Dedifferentiated amniotic fluid mesenchymal stem cell (primary cell): ENCODE measurements at regions not wholly inside any gene's neighbourhood (a gene's known extent, or its start where the extent isn't known, plus 50 kb on each side); places are given as distances from the start of the nearest gene placed in this dataset.
"Not testable (repeated sequence)": the region's sequence is repeated elsewhere in the genome, so short reads cannot be mapped to it uniquely, and the experiment has no call there.

Experiments
- DNase-seq: peaks from one replicate; pipeline ENCODE4 v3.0.0-alpha.2; 2016; ENCODE audit errors: extremely low spot score

DNA sequence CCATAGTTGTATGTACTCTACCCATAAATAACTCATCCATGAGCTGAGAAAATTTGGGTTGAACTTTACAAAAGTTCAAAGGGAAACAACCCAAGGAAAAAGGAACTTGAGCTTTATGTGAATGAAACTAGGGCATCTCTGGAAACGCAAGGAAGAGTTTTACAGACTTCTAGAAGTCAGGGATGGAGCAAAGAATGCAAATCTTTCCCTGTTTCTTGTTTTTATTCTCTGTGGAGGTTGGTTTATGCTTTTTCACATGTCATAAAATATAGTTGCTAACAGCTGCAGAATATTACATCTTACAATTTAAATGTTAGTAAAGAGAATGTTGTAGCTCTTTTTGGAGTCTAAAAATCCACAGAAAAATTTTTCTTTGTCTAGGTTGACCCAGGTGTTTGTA is 754.1 kb downstream of the PCDH7 start:
- DNase-seq = no peak

DNA sequence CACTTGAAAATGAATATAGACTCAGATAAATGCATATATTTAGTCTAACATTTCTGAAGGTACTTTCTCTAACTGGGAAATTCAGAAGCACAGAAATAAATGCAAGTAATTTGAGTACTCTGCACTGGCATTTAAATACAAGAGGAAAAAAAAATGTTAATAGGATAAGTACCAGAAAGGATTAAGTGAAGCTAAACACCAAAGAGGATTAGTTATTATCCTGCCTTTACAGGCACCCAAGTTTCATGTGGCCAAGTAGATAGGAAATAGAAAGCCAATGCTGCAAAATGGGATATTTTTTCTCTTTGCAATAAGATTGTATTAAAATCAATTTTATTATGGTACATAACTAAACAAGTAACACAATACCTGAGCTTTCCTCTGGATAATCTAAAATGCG is 762.5 kb downstream of the PCDH7 start:
- DNase-seq = no peak

DNA sequence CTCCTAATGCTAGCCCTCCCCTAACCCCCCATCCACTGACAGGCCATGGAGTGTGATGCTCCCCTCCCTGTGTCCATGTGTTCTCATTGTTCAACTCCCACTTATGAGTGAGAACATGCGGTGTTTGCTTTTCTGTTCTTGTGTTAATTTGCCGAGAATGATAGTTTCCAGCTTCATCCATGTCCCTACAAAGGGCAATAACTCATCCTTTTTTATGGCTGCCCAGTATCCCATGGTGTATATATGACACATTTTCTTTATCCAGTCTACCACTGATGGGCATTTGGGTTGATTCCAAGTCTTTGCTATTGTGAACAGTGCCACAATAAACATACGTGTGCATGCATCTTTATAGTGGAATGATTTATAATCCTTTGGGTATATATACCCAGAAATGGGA is 779.0 kb downstream of the PCDH7 start:
- DNase-seq = not testable (repeated sequence)

DNA sequence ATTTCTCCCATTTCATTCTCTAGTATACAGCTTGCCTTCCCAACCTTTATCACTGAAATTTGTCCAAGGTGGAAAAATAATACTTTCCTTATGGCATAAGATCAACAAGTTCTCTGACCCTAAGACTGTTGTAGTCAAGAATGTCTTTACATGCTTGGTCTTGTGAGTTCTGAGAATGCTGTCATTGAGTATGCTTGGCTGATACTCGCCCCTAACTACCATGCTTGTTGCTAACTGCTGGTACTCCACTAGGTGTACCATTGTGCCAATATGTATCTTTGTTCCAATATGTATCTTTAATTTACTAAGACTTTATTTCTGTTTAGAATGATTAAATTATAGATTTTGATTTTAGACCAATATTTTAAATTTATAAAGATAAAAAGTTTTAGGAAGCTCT is 796.4 kb downstream of the PCDH7 start:
- no peak for DNase-seq

DNA sequence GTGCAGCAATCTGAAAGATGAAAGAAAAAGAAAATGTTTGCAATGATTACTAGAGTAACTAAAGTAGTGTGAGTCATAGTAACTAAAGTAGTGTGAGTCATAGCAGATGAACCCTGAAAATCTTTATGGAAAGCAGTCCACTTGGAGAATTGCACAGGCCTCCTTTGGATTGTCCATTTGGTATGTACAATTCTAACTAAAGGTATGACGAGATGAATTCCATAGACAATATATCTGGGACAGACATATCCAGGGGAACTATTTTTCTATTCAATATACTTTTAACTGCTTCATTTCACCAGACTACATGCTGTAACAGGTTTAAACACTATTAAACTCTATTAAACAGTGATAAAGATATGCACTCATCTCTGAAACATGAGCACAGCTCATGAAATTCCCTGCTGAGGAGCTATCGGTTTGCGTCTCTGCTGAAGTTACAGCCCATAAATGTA is 798.7 kb downstream of the PCDH7 start:
- DNase-seq = peak; percentile 91

DNA sequence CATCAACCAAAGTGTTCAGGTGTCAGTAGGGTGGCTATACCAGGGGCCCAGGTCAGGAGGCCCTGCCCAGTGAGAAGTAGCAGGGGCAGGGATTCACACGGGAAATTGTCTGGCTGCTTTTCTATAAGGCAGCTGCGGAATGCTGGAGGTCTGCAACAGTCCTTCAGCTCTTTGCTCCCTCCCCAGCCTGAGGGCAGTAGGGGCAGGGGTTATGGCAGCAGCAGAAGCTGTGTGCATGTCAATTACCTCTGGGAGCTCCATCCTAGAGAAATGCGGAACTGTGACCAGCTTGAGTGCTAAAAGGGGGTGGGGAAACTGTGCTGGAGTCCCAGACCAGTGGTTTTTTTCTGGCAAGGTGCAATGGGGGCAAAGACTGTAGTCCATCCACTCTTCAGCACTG is 810.4 kb downstream of the PCDH7 start:
- DNase-seq = no peak

DNA sequence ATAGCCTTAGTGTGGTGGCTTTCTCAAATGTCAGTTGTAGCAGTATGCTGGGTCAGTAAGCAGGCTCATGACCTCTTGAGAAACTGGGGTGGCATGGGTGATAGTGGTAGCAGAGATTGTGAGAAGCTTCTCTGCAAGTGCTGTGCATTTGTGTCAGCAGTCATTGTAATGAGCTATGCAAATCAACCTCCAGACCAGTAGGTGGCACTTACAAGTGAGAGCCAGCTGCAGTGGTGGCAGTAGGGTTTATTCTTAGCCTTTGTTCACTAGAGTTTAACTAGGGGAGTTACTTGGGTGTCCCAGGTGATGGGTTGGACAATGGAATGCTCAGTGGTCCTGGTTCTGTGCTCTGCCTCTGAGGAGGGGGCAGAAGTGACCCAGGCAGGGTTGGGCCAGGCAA is 818.7 kb downstream of the PCDH7 start:
- DNase-seq = no peak

DNA sequence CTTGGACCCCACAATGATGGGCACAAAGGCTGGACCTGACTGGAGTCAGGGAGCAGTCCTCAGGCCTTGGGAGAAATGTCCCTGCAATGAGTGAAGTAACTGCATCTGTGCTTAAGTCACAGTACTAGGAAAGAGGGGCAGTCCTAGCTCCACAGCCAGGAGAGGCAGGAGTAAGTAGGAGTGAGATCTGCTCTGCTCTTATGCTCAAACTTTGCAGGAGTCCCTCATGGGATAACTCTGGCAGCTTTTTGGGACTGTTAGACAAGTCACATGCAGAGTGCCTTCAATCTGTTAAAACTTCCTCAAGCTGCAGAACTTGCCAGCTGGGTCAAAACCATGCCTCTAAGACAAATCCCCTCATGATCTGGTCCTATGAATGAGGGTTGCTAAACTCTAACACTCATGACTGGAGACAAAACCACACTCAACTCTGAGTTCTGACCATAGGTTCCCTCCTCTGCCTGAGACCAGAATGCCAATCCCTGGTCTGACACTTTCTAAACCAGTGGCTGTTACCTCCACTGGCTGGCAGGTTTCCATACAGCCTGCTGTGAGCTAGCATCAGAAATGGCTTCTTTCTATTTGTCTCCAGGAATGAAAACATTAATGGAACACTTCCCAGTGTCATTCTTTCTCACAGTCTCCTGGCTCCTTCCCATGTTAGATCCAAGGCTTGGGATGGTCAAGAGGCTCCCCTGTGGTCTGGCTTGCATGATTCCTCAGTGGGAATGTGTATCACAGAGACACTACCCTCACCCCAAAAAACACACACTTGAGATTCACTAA is 819.3 kb downstream of the PCDH7 start:
- no peak for DNase-seq

DNA sequence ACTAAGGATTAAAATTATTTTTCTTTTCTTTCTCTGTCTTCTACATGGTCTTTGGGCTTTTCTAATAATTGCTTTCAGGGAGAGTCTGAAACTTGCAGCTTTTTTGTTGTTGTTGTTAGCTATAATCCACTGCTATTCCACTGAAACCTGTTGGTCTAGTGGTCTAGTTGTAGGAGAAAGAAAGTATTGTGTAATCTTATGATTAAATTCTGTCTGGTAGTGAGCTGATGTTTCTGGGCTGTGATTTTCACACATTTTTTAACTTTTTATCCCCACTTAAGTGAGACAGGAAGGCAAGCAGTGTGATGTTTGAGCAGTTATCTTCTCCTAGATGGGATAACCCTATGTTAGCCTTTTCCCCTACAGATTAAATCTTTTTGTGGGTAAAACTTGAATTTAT is 825.2 kb downstream of the PCDH7 start:
- no peak for DNase-seq

DNA sequence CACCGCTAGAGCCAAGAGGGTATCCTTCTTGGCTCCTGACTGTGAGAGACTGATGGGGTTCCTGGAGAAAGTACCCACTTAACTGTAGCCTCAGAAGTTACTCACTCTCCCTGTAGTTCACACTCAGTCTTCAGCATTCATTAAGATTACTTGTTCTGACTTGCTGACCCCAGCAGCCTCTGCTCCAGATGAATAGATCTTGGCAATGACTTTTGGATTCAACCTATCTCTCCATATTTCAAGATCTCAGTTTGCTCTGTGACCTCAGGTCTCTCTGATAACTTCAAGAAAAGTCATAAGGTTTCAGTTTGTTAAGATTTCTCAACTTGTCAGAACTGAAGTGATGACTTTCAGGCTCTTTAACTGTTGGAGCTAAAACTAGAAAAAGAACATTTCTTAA is 825.6 kb downstream of the PCDH7 start:
- no peak for DNase-seq

DNA sequence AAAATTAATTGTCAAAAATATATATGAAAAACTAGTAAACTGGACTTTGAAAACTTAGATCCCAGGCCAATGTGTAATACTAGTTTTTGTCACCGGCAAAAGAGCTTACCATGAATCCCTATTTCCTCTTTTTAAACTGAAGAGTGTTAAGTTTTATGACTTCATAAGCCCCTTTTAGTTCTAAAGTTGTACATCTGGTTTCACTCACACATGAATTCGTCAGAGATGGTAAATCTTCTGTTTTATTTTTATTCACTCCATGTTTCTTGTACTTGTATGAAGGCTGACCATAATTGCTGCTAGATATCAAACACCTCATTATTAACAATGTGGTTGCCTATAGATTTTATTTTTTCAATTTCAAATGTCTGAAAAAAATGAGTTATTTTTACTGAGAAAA is 827.9 kb downstream of the PCDH7 start:
- DNase-seq = no peak

DNA sequence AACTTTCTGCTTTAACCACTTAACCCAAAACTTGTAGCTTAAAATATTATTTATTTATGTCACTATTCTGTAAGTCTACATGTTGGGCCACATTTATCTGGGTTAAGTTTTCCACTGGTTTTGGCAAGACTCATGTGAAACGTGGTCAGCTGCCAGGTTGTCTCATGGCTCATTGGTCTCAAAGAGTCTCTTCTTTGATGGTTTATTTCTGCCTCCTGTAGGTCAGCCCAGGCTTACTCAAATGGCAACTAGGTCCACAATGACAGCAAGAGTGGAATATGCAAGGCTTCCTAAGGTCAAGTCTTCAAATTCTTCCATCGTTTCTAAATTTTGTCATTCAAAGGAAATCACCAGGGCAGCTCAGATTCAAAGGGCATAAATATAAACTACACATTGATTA is 828.7 kb downstream of the PCDH7 start:
- no peak for DNase-seq

DNA sequence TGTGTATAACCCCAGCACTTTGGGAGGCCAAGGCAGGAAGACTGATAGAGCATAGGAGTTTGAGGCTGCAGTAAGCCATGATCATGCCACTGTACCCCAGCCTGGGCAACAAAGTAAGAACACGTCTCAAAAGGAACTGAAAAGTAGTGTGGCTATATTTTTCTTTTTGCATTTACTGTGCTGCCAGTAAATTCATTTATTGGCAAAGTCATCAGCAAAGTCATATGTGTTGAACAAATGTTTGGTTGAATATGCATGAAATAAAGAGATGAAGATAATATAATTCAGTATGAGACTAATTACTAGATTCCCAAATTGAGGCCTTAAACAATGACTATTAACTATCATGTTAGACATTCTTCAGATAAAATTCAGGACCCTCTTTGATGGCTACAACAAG is 829.1 kb downstream of the PCDH7 start:
- no peak for DNase-seq

DNA sequence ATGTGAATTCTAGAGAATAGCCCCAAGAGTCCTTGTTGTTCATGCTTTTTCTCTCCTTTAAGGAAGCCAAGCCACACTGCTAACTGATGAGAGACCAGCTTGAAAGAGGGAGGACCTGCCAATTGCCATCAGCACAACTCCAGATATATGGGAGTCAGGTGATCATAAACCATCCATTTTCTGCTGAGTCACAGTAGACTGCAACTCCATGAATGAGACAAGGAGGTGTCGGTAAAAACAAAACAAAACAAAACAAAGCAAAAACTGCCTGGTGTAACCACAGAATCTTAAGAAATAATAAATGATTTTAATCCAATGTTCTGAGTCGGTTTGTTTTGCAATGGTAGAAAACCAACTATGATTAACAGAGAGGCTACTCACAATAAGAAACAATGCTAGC is 837.3 kb downstream of the PCDH7 start:
- no peak for DNase-seq

DNA sequence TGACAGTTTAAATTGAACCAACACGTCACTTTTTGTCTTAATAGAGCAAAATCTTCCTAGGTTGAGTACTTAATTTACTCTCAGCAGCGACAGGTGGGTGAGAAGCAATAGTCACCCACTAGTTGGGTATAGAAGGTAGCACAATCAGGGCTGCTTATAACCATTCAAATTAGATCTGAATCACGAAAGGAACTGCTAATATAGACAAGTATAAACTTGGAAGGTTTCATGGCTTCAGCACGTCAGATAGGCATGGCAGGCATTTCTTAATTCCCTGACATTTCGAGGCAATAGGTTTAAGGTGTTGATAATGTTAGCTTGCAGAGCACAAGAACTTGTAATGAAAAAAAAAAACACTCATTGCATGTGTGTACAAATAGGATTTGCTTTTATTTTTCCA is 853.4 kb downstream of the PCDH7 start:
- DNase-seq = no peak

DNA sequence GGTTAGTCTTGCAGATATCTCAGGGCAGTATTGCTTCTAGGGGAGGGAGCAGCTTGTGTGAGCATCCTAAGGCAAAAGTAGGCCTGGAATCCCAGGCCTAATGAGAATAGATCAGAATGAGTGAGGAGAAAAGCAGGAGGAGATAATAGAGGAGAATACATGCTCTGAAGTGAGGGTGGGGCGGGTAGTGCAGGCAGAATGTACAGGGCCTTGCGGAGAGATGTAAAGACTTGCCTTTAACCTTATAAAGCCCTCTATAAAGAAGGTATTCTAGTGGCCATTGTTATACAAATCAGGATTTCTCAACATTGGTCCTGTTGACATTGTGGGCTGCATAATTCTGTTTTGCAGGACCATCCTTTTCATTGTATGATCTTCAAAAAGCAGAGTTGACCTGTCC is 855.3 kb downstream of the PCDH7 start:
- DNase-seq = no peak

DNA sequence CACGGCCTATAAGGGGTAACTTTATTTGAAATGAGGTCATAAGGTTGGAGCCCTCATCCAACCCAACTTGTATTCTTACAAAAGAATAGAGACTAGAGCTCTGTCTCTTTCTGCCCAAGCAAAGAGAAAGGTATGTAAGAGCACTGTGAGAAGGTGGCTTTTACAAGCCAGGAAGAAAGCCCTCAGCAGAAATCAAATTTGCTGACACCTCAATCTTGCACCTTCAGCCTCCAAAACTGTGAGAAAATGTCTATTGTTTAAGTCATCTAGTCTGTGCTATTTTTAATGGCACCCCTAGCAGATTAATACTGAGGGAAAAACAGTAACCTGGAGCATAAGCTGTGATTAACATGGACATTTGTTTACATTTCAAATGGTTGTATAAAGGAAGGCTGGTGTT is 860.7 kb downstream of the PCDH7 start:
- no peak for DNase-seq

DNA sequence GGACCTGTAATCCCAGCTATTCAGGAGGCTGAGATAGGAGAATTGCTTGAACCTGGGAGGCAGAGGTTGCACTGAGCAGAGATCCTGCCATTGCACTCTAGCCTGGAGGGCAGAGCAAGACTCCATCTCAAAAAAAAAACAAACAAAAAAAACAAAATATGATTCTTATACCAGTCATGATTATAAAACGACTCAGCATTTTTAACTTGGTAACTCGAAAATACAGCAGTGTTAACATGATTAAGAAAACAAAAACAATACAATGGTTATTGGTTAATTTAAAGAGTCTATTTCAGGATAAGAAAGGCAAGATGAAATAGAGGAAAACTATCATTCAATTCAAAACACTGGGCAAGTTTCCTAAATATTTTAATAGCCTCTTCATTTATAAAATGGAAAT is 865.3 kb downstream of the PCDH7 start:
- no peak for DNase-seq

DNA sequence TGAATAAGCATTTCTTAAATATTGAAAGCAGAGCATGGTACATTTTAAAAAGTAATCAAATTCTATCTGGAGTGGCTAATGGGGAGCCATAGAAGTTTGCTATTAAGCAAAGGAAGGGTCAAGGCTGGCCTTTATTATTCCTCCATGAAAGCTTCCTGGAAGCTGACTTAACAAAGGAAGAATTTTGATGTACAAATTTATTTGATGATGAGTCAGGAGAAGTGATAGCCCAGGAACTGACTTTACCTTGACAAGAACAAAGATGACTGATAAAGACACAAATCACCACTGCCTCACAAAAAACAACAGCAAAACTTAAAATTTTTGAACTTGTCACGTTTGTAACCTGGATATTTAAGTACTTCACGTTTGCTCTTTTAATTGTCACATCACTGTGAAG is 872.1 kb downstream of the PCDH7 start:
- no peak for DNase-seq

DNA sequence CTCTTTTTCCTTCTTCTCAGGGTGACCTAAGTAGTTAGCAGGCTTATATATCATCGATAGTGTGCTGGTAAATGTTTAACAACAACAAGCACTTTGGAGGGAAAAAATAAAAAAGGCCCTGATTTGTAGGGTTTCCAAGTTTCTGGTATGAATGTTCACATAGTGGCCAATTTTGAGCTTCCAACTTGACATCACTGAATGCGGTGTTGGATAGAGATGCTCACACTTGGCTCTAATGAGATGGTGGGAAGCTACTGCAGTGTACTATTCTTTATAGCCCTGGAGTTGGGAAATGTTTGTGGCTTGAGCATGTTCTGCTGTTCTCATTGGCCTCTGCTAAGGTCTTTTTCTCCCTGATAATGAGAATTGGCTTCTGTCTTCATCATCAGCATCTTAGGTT is 875.3 kb downstream of the PCDH7 start:
- DNase-seq = no peak

DNA sequence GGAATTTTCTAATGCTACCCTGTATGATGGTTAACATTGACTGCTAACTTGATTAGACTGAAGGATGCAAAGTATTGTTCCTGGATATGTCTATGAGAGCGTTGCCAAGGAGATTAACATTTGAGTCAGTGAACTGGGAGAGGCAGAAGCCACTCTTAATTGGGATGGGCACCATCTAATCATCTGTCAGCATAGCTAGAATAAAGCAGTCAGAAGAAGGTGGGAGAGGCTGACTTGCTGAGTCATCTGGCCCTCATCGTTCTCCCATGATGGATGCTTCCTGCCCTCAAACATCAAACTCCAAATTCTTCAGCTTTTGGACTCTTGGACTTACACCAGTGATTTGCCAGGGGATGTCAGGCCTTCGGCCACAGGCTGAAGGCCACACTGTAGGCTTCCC is 878.5 kb downstream of the PCDH7 start:
- no peak for DNase-seq

DNA sequence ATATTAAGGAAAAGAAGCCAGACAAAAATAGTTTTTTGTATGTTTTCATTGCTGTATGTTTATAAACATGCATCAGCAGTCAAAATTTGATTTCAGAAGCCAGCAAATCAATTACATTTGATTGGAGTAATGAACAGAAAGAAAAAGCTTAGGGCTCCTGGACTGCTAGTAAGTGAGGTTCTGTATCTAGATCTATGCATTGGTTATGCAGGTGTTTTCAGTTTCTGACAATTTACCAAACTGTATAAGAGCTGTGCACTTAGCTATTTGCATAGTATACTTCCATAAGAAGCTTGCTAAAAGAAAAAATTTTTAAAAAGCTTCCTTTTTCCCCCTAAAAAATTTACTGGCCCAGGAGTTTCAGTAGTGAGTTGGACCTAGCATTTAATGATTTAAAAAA is 881.6 kb downstream of the PCDH7 start:
- no peak for DNase-seq

DNA sequence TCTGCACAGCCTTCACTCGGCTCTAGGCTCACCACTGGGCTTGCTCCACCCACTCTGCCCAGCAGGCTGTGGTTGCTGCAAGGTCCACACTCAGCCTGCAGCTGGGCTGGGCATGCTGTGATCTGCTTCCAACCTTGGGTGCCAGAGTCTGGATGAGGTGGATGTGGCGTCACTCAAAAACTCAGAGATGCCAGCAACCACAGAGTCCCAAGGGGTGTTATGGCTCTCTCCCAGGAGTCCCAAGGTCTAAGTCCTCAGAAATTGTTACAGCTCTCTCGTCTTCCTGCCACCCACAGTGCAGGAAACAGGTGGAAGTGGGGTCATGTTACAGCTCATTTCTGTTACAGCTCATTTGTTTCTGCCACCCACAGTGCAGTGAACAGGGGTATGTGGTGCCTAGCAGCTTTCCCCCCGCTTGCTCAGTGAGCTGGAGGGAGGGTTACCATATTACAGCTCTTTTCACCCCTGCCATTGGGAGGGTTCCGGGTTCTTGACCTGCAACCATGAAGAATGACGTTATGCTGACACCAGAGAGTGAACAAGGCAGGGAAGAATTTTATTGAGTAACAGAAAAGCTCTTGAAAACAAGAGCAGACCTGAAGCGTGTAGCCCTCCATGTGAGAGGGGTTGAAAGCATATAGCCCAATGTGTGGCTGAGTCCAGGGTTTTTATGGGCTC is 893.9 kb downstream of the PCDH7 start:
- no peak for DNase-seq

DNA sequence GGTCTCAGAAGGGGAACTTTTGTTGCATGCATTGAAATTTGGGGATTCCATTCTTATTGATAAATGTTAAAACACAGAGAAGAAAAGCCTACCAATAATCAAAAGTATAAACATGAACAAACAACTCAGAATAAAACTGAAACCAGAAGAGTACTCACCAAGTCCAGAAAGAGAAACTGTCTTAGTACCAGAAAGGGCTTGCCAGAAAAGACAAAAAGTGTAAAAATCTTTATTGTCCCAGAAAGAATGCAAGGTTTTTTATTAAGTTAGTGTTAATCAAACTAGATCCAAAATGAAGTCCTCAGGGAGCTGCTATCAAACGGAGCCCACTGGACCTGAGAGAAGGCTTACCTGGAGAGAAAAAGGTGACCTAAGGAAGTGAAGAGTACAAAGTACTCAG is 897.5 kb downstream of the PCDH7 start:
- DNase-seq = no peak
